PC-3 (cell line): ENCODE measurements at regions not wholly inside any gene's neighbourhood (a gene's known extent, or its start where the extent isn't known, plus 50 kb on each side); places are given as distances from the start of the nearest gene placed in this dataset.

Experiments used
- ATAC-seq: fragments of 200-7000 bp; cut with Tn5 transposase; 2 replicates; pipeline ENCODE4 v1.9.1; 2020; ENCODE audit warnings: mild to moderate bottlenecking, moderate library complexity
- BruUV-seq: library from RNA; stranded (reverse); fragments of 400-500 nt; replicated peaks from 2 replicates; lab custom pipeline; 2021; lab: Mats Ljungman, UMichigan
- CTCF ChIA-PET: fragments of 300-600 bp; sonication (Branson Sonifier 250); formaldehyde crosslinking; loops from one replicate; lab custom pipeline; 2022; ENCODE audit warnings: antibody characterized with exemption; lab: Charles Lee
- POLR2A ChIA-PET: fragments of 300-600 bp; sonication (Branson Sonifier 250); formaldehyde crosslinking; loops from one replicate; lab custom pipeline; 2022; ENCODE audit warnings: antibody characterized with exemption; ENCODE audit not compliant: unreplicated experiment; lab: Charles Lee
- DNase-seq: peaks from one replicate; pipeline ENCODE4 v3.0.0-alpha.2; 2015
- H2AFZ ChIP-seq: fragments of 300-600 bp; sonication (generic); 2 replicates; pipeline ENCODE4 v1.6.0; 2016; ENCODE audit warnings: antibody characterized with exemption, low read length
- H3F3A ChIP-seq: fragments of 300-600 bp; sonication (generic); one replicate; pipeline ENCODE4 v1.6.0; 2017; ENCODE audit warnings: antibody characterized with exemption, low read length, control low read depth, mild to moderate bottlenecking; ENCODE audit not compliant: unreplicated experiment
- H3K27ac ChIP-seq: fragments of 300-600 bp; sonication (generic); 2 replicates; pipeline ENCODE4 v1.5.1; 2016; ENCODE audit warnings: mild to moderate bottlenecking, low read length
- H3K27me3 ChIP-seq: fragments of 300-600 bp; sonication (generic); 2 replicates; pipeline ENCODE4 v1.6.1; 2016; ENCODE audit warnings: low read length, mixed read lengths
- H3K36me3 ChIP-seq: fragments of 300-600 bp; sonication (generic); 2 replicates; pipeline ENCODE4 v1.6.1; 2016; ENCODE audit warnings: low read depth, mixed run types, low read length, mixed read lengths
- H3K4me1 ChIP-seq: fragments of 300-600 bp; sonication (generic); 2 replicates; pipeline ENCODE4 v1.5.1; 2016; ENCODE audit warnings: low read length; ENCODE audit not compliant: insufficient read depth
- H3K4me2 ChIP-seq: fragments of 300-600 bp; sonication (generic); 2 replicates; pipeline ENCODE4 v1.6.0; 2016; ENCODE audit warnings: low read length
- H3K4me3 ChIP-seq: fragments of 300-600 bp; sonication (generic); 2 replicates; pipeline ENCODE4 v1.5.1; 2016; ENCODE audit warnings: mild to moderate bottlenecking, low read length, mixed read lengths
- H3K79me2 ChIP-seq: fragments of 300-600 bp; sonication (generic); 2 replicates; pipeline ENCODE4 v1.6.1; 2017; ENCODE audit warnings: low read length, mixed read lengths
- H3K9ac ChIP-seq: fragments of 300-600 bp; sonication (generic); 2 replicates; pipeline ENCODE4 v1.6.0; 2016; ENCODE audit warnings: mild to moderate bottlenecking, low read length
- H3K9me2 ChIP-seq: fragments of 300-600 bp; sonication (generic); replicated peaks from 2 replicates; pipeline ENCODE4 v1.6.1; 2016; ENCODE audit warnings: mixed run types, low read length, mixed read lengths
- H3K9me3 ChIP-seq: fragments of 300-600 bp; sonication (generic); 2 replicates; pipeline ENCODE4 v1.6.1; 2016; ENCODE audit warnings: low read length, mixed read lengths
- H4K20me1 ChIP-seq: fragments of 300-600 bp; sonication (generic); 2 replicates; pipeline ENCODE4 v1.6.1; 2016; ENCODE audit warnings: low read length, mixed read lengths
- CTCF ChIP-seq: fragments of 300-600 bp; sonication (generic); conservative IDR thresholded peaks from 2 replicates; pipeline ENCODE4 v1.5.1; 2017; ENCODE audit warnings: antibody characterized with exemption, low read depth, mild to moderate bottlenecking, low read length
- EZH2 ChIP-seq: fragments of 300-600 bp; sonication (generic); IDR thresholded peaks from one replicate; pipeline ENCODE4 v1.6.1; 2017; ENCODE audit warnings: antibody characterized with exemption, mild to moderate bottlenecking, low read length; ENCODE audit not compliant: unreplicated experiment
- EZH2phosphoT487 ChIP-seq: fragments of 300-600 bp; sonication (generic); IDR thresholded peaks from 2 replicates; pipeline ENCODE4 v1.6.1; 2018; ENCODE audit warnings: mild to moderate bottlenecking, antibody characterized with exemption, low read length, borderline replicate concordance
- intact Hi-C: fragments of 100-400 bp; cut with micrococcal nuclease; formaldehyde crosslinking; loops from 2 replicates; pipeline ENCODE4 v1.9.0; 2023

- CTCF ChIA-PET: no interaction called here
- H3K9me3 ChIP-seq: no peaks in the 10 kb centered on the region
- H3F3A ChIP-seq: no peaks in the 10 kb centered on the region
- H3K36me3 ChIP-seq: no peaks in the 10 kb centered on the region
- BruUV-seq: no TSS peak
- ATAC-seq (no peak), DNase-seq (no peak)
- H3K4me1 ChIP-seq: peaks cover 19% of the 10 kb centered on the region
- no peak overlapping the region for H3K27ac ChIP-seq
- no peaks in the 10 kb centered on the region for H3K79me2 ChIP-seq
- no peak overlapping the region for H2AFZ ChIP-seq
- TF ChIP-seq EZH2 (no peak), EZH2phosphoT487 (no peak), CTCF (no peak)
- H4K20me1 ChIP-seq: no peaks in the 10 kb centered on the region
- no peaks in the 10 kb centered on the region for H3K27me3 ChIP-seq
- H3K9me2 ChIP-seq: no peaks in the 10 kb centered on the region
- intact Hi-C loops: no loop called here
- POLR2A ChIA-PET: no interaction called here
- no peak overlapping the region for H3K9ac ChIP-seq
- H3K4me3 ChIP-seq: no peak overlapping the region
- H3K4me2 ChIP-seq: no peak overlapping the region
These were observed 306.6 kb upstream of the N4BP1 start for GRCh38 chr16:48916566-48916965.

- Histone ChIP-seq H3K36me3 (no peaks in the 10 kb centered on the region), H3K4me1 (peaks cover 15% of the 10 kb centered on the region), H3K4me3 (no peak overlapping the region), H3F3A (no peaks in the 10 kb centered on the region), H4K20me1 (no peaks in the 10 kb centered on the region), H2AFZ (no peak overlapping the region), H3K4me2 (no peak overlapping the region), H3K27ac (no peak overlapping the region), H3K9me3 (no peaks in the 10 kb centered on the region), H3K79me2 (no peaks in the 10 kb centered on the region), H3K9me2 (no peaks in the 10 kb centered on the region), H3K27me3 (no peaks in the 10 kb centered on the region), H3K9ac (no peak overlapping the region)
- intact Hi-C loops: no loop called here
- ChIA-PET POLR2A (no interaction called here), CTCF (no interaction called here)
- no peak for ATAC-seq
- BruUV-seq: no TSS peak
- DNase-seq: no peak
- TF ChIP-seq CTCF (no peak), EZH2phosphoT487 (no peak)
These were observed 304.1 kb upstream of the N4BP1 start for GRCh38 chr16:48914070-48914469.

GRCh38 chr16:48913384-48913783, 303.4 kb upstream of the N4BP1 start:
- no peak for ATAC-seq
- POLR2A ChIA-PET: no interaction called here
- CTCF ChIA-PET: no interaction called here
- Histone ChIP-seq H3F3A (no peaks in the 10 kb centered on the region), H3K4me1 (peaks cover 8% of the 10 kb centered on the region), H3K79me2 (no peaks in the 10 kb centered on the region), H3K9me2 (no peaks in the 10 kb centered on the region), H3K27me3 (no peaks in the 10 kb centered on the region), H3K9ac (no peak overlapping the region), H3K36me3 (no peaks in the 10 kb centered on the region), H3K4me3 (no peak overlapping the region), H4K20me1 (no peaks in the 10 kb centered on the region), H3K9me3 (no peaks in the 10 kb centered on the region), H2AFZ (no peak overlapping the region), H3K4me2 (no peak overlapping the region), H3K27ac (no peak overlapping the region)
- no TSS peak for BruUV-seq
- intact Hi-C loops: no loop called here
- TF ChIP-seq EZH2phosphoT487 (no peak), CTCF (no peak), EZH2 (no peak)
- DNase-seq: no peak
